PC-9 (cell line): ENCODE measurements at regions not wholly inside any gene's neighbourhood (a gene's known extent, or its start where the extent isn't known, plus 50 kb on each side); places are given as distances from the start of the nearest gene placed in this dataset.

Experiments used
- BruUV-seq: library from RNA; stranded (reverse); fragments of 400-500 nt; replicated peaks from 2 replicates; lab custom pipeline; 2021; lab: Mats Ljungman, UMichigan
- CTCF ChIA-PET: fragments of 300-600 bp; sonication (Branson Sonifier 250); formaldehyde crosslinking; loops from one replicate; lab custom pipeline; 2022; ENCODE audit warnings: antibody characterized with exemption; lab: Charles Lee
- POLR2A ChIA-PET: fragments of 300-600 bp; sonication (Branson Sonifier 250); formaldehyde crosslinking; loops from one replicate; lab custom pipeline; 2022; ENCODE audit warnings: antibody characterized with exemption; ENCODE audit not compliant: unreplicated experiment; lab: Charles Lee
- DNase-seq, 2 experiments: peaks; one replicate each; pipeline versions ENCODE4 v3.0.0 to v3.0.0-alpha.2; 2015 to 2022; ENCODE audit warnings: mixed read lengths in 1 of 2
- H2AFZ ChIP-seq: fragments of 200-600 bp; sonication (generic); 2 replicates; pipeline ENCODE4 v1.8.1; 2017; ENCODE audit warnings: antibody characterized with exemption
- H3F3A ChIP-seq: fragments of 200-600 bp; sonication (generic); 2 replicates; pipeline ENCODE4 v1.8.1; 2017; ENCODE audit warnings: antibody characterized with exemption, mild to moderate bottlenecking, low read depth; ENCODE audit not compliant: insufficient read depth
- H3K27ac ChIP-seq: fragments of 200-600 bp; sonication (generic); 2 replicates; pipeline ENCODE4 v1.6.1; 2016; ENCODE audit warnings: mixed run types
- H3K27me3 ChIP-seq: fragments of 200-600 bp; sonication (generic); 2 replicates; pipeline ENCODE4 v1.6.1; 2016; ENCODE audit warnings: low read depth, mixed run types; ENCODE audit not compliant: insufficient read depth
- H3K36me3 ChIP-seq: fragments of 200-600 bp; sonication (generic); 2 replicates; pipeline ENCODE4 v1.6.1; 2016; ENCODE audit warnings: low read depth, mixed run types
- H3K4me1 ChIP-seq: fragments of 200-600 bp; sonication (generic); replicated peaks from 2 replicates; pipeline ENCODE4 v1.6.1; 2016; ENCODE audit warnings: mixed run types; ENCODE audit not compliant: insufficient read depth
- H3K4me2 ChIP-seq: fragments of 200-600 bp; sonication (generic); 2 replicates; pipeline ENCODE4 v1.6.1; 2017; ENCODE audit warnings: mixed run types
- H3K4me3 ChIP-seq: fragments of 200-600 bp; sonication (generic); 2 replicates; pipeline ENCODE4 v1.6.1; 2016; ENCODE audit warnings: mixed run types
- H3K79me2 ChIP-seq: fragments of 200-600 bp; sonication (generic); 2 replicates; pipeline ENCODE4 v1.6.1; 2017; ENCODE audit warnings: low read depth, mixed run types
- H3K9me2 ChIP-seq: fragments of 200-600 bp; sonication (generic); 2 replicates; pipeline ENCODE4 v1.8.1; 2017; ENCODE audit warnings: mild to moderate bottlenecking; ENCODE audit not compliant: insufficient read depth
- H3K9me3 ChIP-seq: fragments of 200-600 bp; sonication (generic); 2 replicates; pipeline ENCODE4 v1.8.1; 2016; ENCODE audit warnings: low read depth; ENCODE audit not compliant: insufficient read depth
- H4K20me1 ChIP-seq: fragments of 200-600 bp; sonication (generic); 2 replicates; pipeline ENCODE4 v1.8.1; 2017; ENCODE audit not compliant: insufficient read depth
- EZH2 ChIP-seq: fragments of 200-600 bp; sonication (generic); IDR thresholded peaks from 2 replicates; pipeline ENCODE4 v1.8.0; 2017; ENCODE audit warnings: antibody characterized with exemption, low read depth
- intact Hi-C: fragments of 100-400 bp; cut with micrococcal nuclease; formaldehyde crosslinking; loops from one replicate; pipeline ENCODE4 v1.10.0; 2022; ENCODE audit not compliant: unreplicated experiment
- TF ChIP-seq, protein P1 (sequence below): fragments of 200-600 bp; sonication (generic); conservative IDR thresholded peaks from 2 replicates; pipeline ENCODE4 v1.6.1; 2017; ENCODE audit warnings: mixed run types, antibody characterized with exemption, mild to moderate bottlenecking, moderate library complexity

DNA sequence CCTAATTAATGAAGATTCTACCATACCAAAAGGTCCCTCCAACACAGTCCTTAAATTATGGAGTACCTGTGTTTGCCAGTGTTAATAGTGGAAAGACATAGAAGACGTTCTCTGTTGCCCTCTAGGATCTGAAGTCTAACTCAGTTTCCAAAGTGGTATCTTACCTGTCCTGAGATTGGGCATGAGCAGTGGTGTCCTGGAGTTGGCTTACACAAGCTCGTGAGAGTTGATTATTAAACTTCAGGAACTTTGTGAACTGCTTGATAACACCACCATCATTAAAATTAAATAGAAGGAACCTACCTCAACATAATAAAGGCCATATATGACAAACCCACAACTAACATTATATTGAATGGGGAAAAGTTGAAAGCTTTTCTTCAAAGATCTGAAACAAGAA lies 60.9 kb upstream of the SMARCA2 start:
- no peak overlapping the region for H3K4me2 ChIP-seq
- no peaks in the 10 kb centered on the region for H3K9me2 ChIP-seq
- no peak for DNase-seq
- H2AFZ ChIP-seq = no peak overlapping the region
- H3K4me1 ChIP-seq = no peaks in the 10 kb centered on the region
- POLR2A ChIA-PET = no interaction called here
- no TSS peak for BruUV-seq
- H3K27ac ChIP-seq = no peak overlapping the region
- H3K9me3 ChIP-seq = no peaks in the 10 kb centered on the region
- no peaks in the 10 kb centered on the region for H3F3A ChIP-seq
- CTCF ChIA-PET = no interaction called here
- H3K36me3 ChIP-seq = no peaks in the 10 kb centered on the region
- intact Hi-C loops = no loop called here
- no peak for TF ChIP-seq EZH2
- TF ChIP-seq, protein P1, sequence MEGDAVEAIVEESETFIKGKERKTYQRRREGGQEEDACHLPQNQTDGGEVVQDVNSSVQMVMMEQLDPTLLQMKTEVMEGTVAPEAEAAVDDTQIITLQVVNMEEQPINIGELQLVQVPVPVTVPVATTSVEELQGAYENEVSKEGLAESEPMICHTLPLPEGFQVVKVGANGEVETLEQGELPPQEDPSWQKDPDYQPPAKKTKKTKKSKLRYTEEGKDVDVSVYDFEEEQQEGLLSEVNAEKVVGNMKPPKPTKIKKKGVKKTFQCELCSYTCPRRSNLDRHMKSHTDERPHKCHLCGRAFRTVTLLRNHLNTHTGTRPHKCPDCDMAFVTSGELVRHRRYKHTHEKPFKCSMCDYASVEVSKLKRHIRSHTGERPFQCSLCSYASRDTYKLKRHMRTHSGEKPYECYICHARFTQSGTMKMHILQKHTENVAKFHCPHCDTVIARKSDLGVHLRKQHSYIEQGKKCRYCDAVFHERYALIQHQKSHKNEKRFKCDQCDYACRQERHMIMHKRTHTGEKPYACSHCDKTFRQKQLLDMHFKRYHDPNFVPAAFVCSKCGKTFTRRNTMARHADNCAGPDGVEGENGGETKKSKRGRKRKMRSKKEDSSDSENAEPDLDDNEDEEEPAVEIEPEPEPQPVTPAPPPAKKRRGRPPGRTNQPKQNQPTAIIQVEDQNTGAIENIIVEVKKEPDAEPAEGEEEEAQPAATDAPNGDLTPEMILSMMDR = no peak
- peaks cover 29% of the 10 kb centered on the region for H3K27me3 ChIP-seq
- no peaks in the 10 kb centered on the region for H4K20me1 ChIP-seq
- no peaks in the 10 kb centered on the region for H3K79me2 ChIP-seq
- H3K4me3 ChIP-seq = no peak overlapping the region

- H3K79me2 ChIP-seq = no peaks in the 10 kb centered on the region
- intact Hi-C loops = no loop called here
- DNase-seq = no peak
- no peak overlapping the region for H2AFZ ChIP-seq
- ChIA-PET POLR2A (no interaction called here), CTCF (no interaction called here)
- H3K27me3 ChIP-seq = peaks cover 16% of the 10 kb centered on the region
- H3K9me3 ChIP-seq = no peaks in the 10 kb centered on the region
- no peak overlapping the region for H3K4me2 ChIP-seq
- no peak overlapping the region for H3K4me3 ChIP-seq
- H4K20me1 ChIP-seq = no peaks in the 10 kb centered on the region
- no peak overlapping the region for H3K27ac ChIP-seq
- no peaks in the 10 kb centered on the region for H3K36me3 ChIP-seq
- H3K9me2 ChIP-seq = no peaks in the 10 kb centered on the region
- BruUV-seq = no TSS peak
- H3K4me1 ChIP-seq = no peaks in the 10 kb centered on the region
- TF ChIP-seq, protein P1 = no peak
- TF ChIP-seq EZH2 = no peak
- H3F3A ChIP-seq = no peaks in the 10 kb centered on the region
Measured at GRCh38 chr9:1956958-1957357, 58.2 kb upstream of the SMARCA2 start.

DNA sequence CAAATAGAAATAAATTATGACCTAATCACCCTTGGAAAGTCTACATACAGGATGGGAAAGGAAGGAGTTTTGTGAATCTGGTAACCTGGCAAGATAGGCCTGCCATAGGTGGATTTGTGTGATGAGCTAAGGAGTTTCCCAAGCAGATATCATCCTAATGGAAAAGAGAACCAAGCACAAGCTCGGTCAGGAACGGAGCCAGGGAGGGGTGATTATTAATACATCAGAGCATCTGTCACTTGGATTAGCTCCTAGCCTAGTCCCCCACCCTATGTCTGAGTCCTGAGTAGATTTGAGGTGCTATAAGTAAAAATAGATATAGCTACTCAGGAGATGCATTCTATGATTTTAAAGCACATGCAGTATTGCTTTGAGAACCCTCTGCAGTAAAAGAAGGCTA lies 57.3 kb upstream of the SMARCA2 start:
- Histone ChIP-seq H3K9me3 (no peaks in the 10 kb centered on the region), H3K79me2 (no peaks in the 10 kb centered on the region), H4K20me1 (no peaks in the 10 kb centered on the region), H3K9me2 (no peaks in the 10 kb centered on the region), H3K4me2 (no peak overlapping the region), H2AFZ (no peak overlapping the region), H3F3A (no peaks in the 10 kb centered on the region), H3K27me3 (peaks cover 8% of the 10 kb centered on the region; the same call in 1 of the 2 replicates), H3K4me1 (no peaks in the 10 kb centered on the region), H3K4me3 (no peak overlapping the region), H3K36me3 (no peaks in the 10 kb centered on the region), H3K27ac (no peak overlapping the region)
- no peak for TF ChIP-seq EZH2
- TF ChIP-seq, protein P1 = no peak
- ChIA-PET CTCF (no interaction called here), POLR2A (no interaction called here)
- no TSS peak for BruUV-seq
- no peak for DNase-seq
- intact Hi-C loops = no loop called here
